WTC11 (cell line): ENCODE measurements at regions not wholly inside any gene's neighbourhood (a gene's known extent, or its start where the extent isn't known, plus 50 kb on each side); places are given as distances from the start of the nearest gene placed in this dataset.

Source experiments
- ATAC-seq: fragments of 200-7000 bp; cut with Tn5 transposase; 2 replicates; pipeline ENCODE4 v1.10.0; 2021; ENCODE audit warnings: mild to moderate bottlenecking, moderate library complexity
- CTCF ChIA-PET: fragments of 300-600 bp; sonication (Branson Sonifier 250); formaldehyde crosslinking; loops from one replicate; lab custom pipeline; 2021; ENCODE audit warnings: antibody characterized with exemption; lab: Charles Lee
- POLR2A ChIA-PET: fragments of 350-600 bp; sonication (Branson Sonifier 250); formaldehyde crosslinking; loops from one replicate; lab custom pipeline; 2021; ENCODE audit warnings: antibody characterized with exemption; lab: Charles Lee
- DNase-seq: peaks from one replicate; pipeline ENCODE4 v3.0.0; 2021; ENCODE audit warnings: low spot score
- H3K27ac Mint-ChIP-seq: 2 replicates; pipeline ENCODE4 v1.8.0; 2021; ENCODE audit warnings: mixed read lengths
- H3K27me3 Mint-ChIP-seq: 2 replicates; pipeline ENCODE4 v1.8.0; 2021; ENCODE audit warnings: low read depth, mild to moderate bottlenecking, moderate library complexity, mixed read lengths
- H3K36me3 Mint-ChIP-seq: 2 replicates; pipeline ENCODE4 v1.8.0; 2021; ENCODE audit warnings: mixed read lengths
- H3K4me1 Mint-ChIP-seq: 2 replicates; pipeline ENCODE4 v1.8.0; 2022; ENCODE audit warnings: mixed read lengths
- H3K4me3 Mint-ChIP-seq: 2 replicates; pipeline ENCODE4 v1.8.0; 2021; ENCODE audit warnings: mild to moderate bottlenecking, moderate library complexity, mixed read lengths
- H3K9me3 Mint-ChIP-seq: 2 replicates; pipeline ENCODE4 v1.8.0; 2021; ENCODE audit warnings: mixed read lengths
- AFF4 ChIP-seq: sonication (generic); formaldehyde crosslinking; IDR thresholded peaks from 2 replicates; pipeline ENCODE4 v1.8.1; 2023; ENCODE audit warnings: mild to moderate bottlenecking, missing genetic modification reagents, borderline replicate concordance
- ATF1 ChIP-seq: sonication (generic); formaldehyde crosslinking; IDR thresholded peaks from 2 replicates; pipeline ENCODE4 v1.8.1; 2023; ENCODE audit warnings: mild to moderate bottlenecking, moderate library complexity, missing genetic modification reagents
- CREB1 ChIP-seq: sonication (generic); formaldehyde crosslinking; IDR thresholded peaks from 2 replicates; pipeline ENCODE4 v1.8.0; 2023; ENCODE audit warnings: mild to moderate bottlenecking, missing genetic modification reagents
- CTCF ChIP-seq: fragments of 200-600 bp; IDR thresholded peaks from 2 replicates; pipeline ENCODE4 v1.8.0; 2022; ENCODE audit warnings: antibody characterized with exemption
- IRF2 ChIP-seq: sonication (generic); formaldehyde crosslinking; IDR thresholded peaks from 2 replicates; pipeline ENCODE4 v1.8.0; 2022; ENCODE audit warnings: low read depth, missing genetic modification reagents, borderline replicate concordance
- MXD4 ChIP-seq: fragments of 250-450 bp; sonication (Bioruptor Pico); IDR thresholded peaks from 2 replicates; pipeline ENCODE4 v1.8.0; 2021; ENCODE audit warnings: mild to moderate bottlenecking, moderate library complexity, borderline replicate concordance
- NFE2L1 ChIP-seq: sonication (generic); formaldehyde crosslinking; IDR thresholded peaks from 2 replicates; pipeline ENCODE4 v1.8.1; 2023; ENCODE audit warnings: missing genetic modification reagents
- NR1H2 ChIP-seq: sonication (generic); formaldehyde crosslinking; IDR thresholded peaks from 2 replicates; pipeline ENCODE4 v1.9.0; 2021; ENCODE audit warnings: mild to moderate bottlenecking, moderate library complexity, missing genetic modification reagents
- NR3C1 ChIP-seq: sonication (generic); formaldehyde crosslinking; conservative IDR thresholded peaks from 2 replicates; pipeline ENCODE4 v1.8.1; 2023; ENCODE audit warnings: low read depth, mild to moderate bottlenecking, missing genetic modification reagents
- ZBTB43 ChIP-seq: sonication (generic); formaldehyde crosslinking; IDR thresholded peaks from 2 replicates; pipeline ENCODE4 v1.8.1; 2023; ENCODE audit warnings: mild to moderate bottlenecking, missing genetic modification reagents
- ZMAT4 ChIP-seq: fragments of 250-450 bp; sonication (Bioruptor Pico); IDR thresholded peaks from 2 replicates; pipeline ENCODE4 v1.9.0; 2021; ENCODE audit warnings: mild to moderate bottlenecking
- ZNF423 ChIP-seq: fragments of 250-450 bp; sonication (Bioruptor Pico); IDR thresholded peaks from 2 replicates; pipeline ENCODE4 v2.1.2; 2022; ENCODE audit warnings: mild to moderate bottlenecking, moderate library complexity
- ZNF532 ChIP-seq: fragments of 250-450 bp; sonication (Bioruptor Pico); IDR thresholded peaks from 2 replicates; pipeline ENCODE4 v1.9.0; 2021; ENCODE audit warnings: mild to moderate bottlenecking, borderline replicate concordance

- Mint-ChIP-seq H3K27ac (no peak overlapping the region; the same call in 1 of the 2 replicates), H3K4me1 (peaks cover 26% of the 10 kb centered on the region), H3K9me3 (no peaks in the 10 kb centered on the region), H3K4me3 (no peak overlapping the region), H3K27me3 (no peaks in the 10 kb centered on the region), H3K36me3 (no peaks in the 10 kb centered on the region)
- ChIA-PET POLR2A (no interaction called here), CTCF (interaction anchor here (0.6 to 1.8 kb wide), 3 partner anchors 27 to 179 kb away, joined by 3 to 4 read pairs (median 3); no protein-coding TSS in a partner anchor)
- no peak for TF ChIP-seq ZMAT4 (CRISPR knock-in tag)
- TF ChIP-seq AFF4: no peak
- no peak for TF ChIP-seq NR3C1
- no peak for TF ChIP-seq NR1H2
- no peak for TF ChIP-seq MXD4 (CRISPR knock-in tag)
- TF ChIP-seq CTCF: no peak
- no peak for TF ChIP-seq ATF1
- TF ChIP-seq IRF2 (CRISPR knock-in tag): no peak
- no peak for TF ChIP-seq ZNF532 (CRISPR knock-in tag)
- no peak for TF ChIP-seq NFE2L1 (CRISPR knock-in tag)
- TF ChIP-seq ZBTB43: no peak
- no peak for TF ChIP-seq ZNF423 (CRISPR knock-in tag)
- TF ChIP-seq CREB1: no peak
- no peak for ATAC-seq
- DNase-seq: no peak
These were observed 287.3 kb upstream of the CCL2 start for GRCh38 chr17:33967608-33968349.
